ENCODE measurements at regions not wholly inside any gene's neighbourhood (a gene's known extent, or its start where the extent isn't known, plus 50 kb on each side); places are given as distances from the start of the nearest gene placed in this dataset.

DNA sequence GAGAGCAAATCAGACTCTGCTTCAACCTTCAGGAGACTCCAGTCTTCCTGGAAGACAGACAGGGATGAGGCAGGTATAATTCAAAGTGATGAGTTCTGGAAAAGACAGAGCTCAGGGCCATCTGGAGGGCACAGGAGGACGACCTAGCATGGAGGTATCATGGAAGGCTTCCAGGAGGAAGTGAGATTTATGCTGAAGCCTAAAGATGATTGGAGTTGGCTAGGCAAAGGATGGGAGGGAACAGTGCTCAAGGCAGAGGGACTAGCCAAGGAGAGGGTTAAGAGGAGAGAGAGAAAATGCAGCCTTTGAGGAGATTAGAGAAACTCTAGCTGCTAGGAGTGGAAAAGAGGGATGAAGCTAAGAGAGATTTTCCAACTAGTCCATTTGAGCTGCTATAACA is 438.5 kb downstream of the MED13L start:
- TF ChIP-seq, protein P1, sequence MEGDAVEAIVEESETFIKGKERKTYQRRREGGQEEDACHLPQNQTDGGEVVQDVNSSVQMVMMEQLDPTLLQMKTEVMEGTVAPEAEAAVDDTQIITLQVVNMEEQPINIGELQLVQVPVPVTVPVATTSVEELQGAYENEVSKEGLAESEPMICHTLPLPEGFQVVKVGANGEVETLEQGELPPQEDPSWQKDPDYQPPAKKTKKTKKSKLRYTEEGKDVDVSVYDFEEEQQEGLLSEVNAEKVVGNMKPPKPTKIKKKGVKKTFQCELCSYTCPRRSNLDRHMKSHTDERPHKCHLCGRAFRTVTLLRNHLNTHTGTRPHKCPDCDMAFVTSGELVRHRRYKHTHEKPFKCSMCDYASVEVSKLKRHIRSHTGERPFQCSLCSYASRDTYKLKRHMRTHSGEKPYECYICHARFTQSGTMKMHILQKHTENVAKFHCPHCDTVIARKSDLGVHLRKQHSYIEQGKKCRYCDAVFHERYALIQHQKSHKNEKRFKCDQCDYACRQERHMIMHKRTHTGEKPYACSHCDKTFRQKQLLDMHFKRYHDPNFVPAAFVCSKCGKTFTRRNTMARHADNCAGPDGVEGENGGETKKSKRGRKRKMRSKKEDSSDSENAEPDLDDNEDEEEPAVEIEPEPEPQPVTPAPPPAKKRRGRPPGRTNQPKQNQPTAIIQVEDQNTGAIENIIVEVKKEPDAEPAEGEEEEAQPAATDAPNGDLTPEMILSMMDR (IDR thresholded peaks at IDR 0.05), result no peak
- TF ChIP-seq POLR2AphosphoS5 (IDR thresholded peaks at IDR 0.05) (no peak), POLR2A (IDR thresholded peaks at IDR 0.05) (no peak)
